ENCODE measurements at regions not wholly inside any gene's neighbourhood (a gene's known extent, or its start where the extent isn't known, plus 50 kb on each side); places are given as distances from the start of the nearest gene placed in this dataset.

GRCh38 chr18:14978191-14978590 lies 230.2 kb downstream of the ANKRD30B start:
- TF ChIP-seq CTCF (conservative IDR thresholded peaks at IDR 0.05; ENCODE audit: low read length): no peak
- no peak for TF ChIP-seq EZH2phosphoT487 (IDR thresholded peaks at IDR 0.05; ENCODE audit: borderline replicate concordance)

Data from Loucy (cell line).